SK-N-SH treated with all-trans-retinoic acid at 6 μM for 48 hours (cell line): ENCODE measurements at regions not wholly inside any gene's neighbourhood (a gene's known extent, or its start where the extent isn't known, plus 50 kb on each side); places are given as distances from the start of the nearest gene placed in this dataset.

Source experiments
- ARNTL ChIP-seq: fragments of 450-650 bp; formaldehyde crosslinking; IDR thresholded peaks from 2 replicates; pipeline ENCODE4 v1.5.0; 2020; ENCODE audit warnings: low read depth, mild to moderate bottlenecking, moderate library complexity, borderline replicate concordance
- ISL1 ChIP-seq: fragments of 250-450 bp; sonication (Bioruptor Pico); IDR thresholded peaks from 2 replicates; pipeline ENCODE4 v2.1.2; 2022; ENCODE audit warnings: mild to moderate bottlenecking, moderate library complexity
- OSR1 ChIP-seq: fragments of 250-450 bp; sonication (Bioruptor Pico); IDR thresholded peaks from 2 replicates; pipeline ENCODE4 v1.8.0; 2022; ENCODE audit warnings: moderate library complexity, mild to moderate bottlenecking, inconsistent platforms
- PPARA ChIP-seq: fragments of 250-450 bp; sonication (Bioruptor Pico); IDR thresholded peaks from 2 replicates; pipeline ENCODE4 v1.5.0; 2020; ENCODE audit warnings: mild to moderate bottlenecking, borderline replicate concordance
- RARB ChIP-seq: fragments of 250-450 bp; sonication (Bioruptor Pico); IDR thresholded peaks from 2 replicates; pipeline ENCODE4 v1.8.0; 2021; ENCODE audit warnings: mild to moderate bottlenecking, moderate library complexity
- SNAI2 ChIP-seq: fragments of 250-450 bp; sonication (Bioruptor Pico); IDR thresholded peaks from 2 replicates; pipeline ENCODE4 v1.5.0; 2020; ENCODE audit warnings: mild to moderate bottlenecking, moderate library complexity
- TOX ChIP-seq: fragments of 250-450 bp; sonication (Bioruptor Pico); IDR thresholded peaks from 2 replicates; pipeline ENCODE4 v1.8.0; 2021; ENCODE audit warnings: mild to moderate bottlenecking, moderate library complexity, borderline replicate concordance
- ZFP3 ChIP-seq: fragments of 250-450 bp; sonication (Bioruptor Pico); IDR thresholded peaks from 2 replicates; pipeline ENCODE4 v1.5.0; 2020; ENCODE audit warnings: mild to moderate bottlenecking, moderate library complexity
- ZFP30 ChIP-seq: fragments of 450-650 bp; formaldehyde crosslinking; IDR thresholded peaks from 2 replicates; pipeline ENCODE4 v1.5.0; 2022; ENCODE audit warnings: mild to moderate bottlenecking, moderate library complexity
- ZNF565 ChIP-seq: fragments of 450-650 bp; formaldehyde crosslinking; conservative IDR thresholded peaks from 2 replicates; pipeline ENCODE4 v1.5.0; 2020; ENCODE audit warnings: low read depth, mild to moderate bottlenecking, moderate library complexity
- ZNF70 ChIP-seq: fragments of 450-650 bp; formaldehyde crosslinking; IDR thresholded peaks from 2 replicates; pipeline ENCODE4 v1.5.0; 2020; ENCODE audit warnings: mild to moderate bottlenecking, moderate library complexity
- TF ChIP-seq, protein P1 (sequence below): fragments of 250-450 bp; sonication (Bioruptor Pico); IDR thresholded peaks from 2 replicates; pipeline ENCODE4 v1.8.0; 2020; ENCODE audit warnings: mild to moderate bottlenecking, moderate library complexity, borderline replicate concordance
- TF ChIP-seq, protein P2 (sequence below): fragments of 250-450 bp; sonication (Bioruptor Pico); IDR thresholded peaks from 2 replicates; pipeline ENCODE4 v1.5.1; 2020; ENCODE audit warnings: low read depth, mild to moderate bottlenecking, moderate library complexity

DNA sequence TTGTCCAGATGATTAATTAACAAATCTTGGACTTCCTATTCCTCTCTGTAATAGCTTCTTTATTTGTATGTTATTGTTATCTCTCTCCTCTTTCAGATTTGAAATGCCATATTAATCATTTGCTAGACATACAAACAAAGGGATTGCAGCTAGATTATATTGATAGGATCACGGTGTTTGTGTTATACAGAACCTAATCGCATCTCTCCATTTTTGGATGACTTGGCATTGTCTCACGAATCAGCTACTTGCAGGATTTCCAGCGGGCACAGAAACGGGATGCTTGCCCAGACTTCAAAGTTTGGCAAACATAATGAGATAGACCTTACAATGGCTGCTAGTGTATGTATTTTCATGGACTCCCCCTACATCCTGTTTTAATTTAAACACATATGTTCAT, 368.1 kb downstream of the TLE4 start:
- TF ChIP-seq ZFP30, result no peak
- no peak for TF ChIP-seq TOX (CRISPR knock-in tag)
- TF ChIP-seq SNAI2 (CRISPR knock-in tag), result no peak
- TF ChIP-seq, protein P1, sequence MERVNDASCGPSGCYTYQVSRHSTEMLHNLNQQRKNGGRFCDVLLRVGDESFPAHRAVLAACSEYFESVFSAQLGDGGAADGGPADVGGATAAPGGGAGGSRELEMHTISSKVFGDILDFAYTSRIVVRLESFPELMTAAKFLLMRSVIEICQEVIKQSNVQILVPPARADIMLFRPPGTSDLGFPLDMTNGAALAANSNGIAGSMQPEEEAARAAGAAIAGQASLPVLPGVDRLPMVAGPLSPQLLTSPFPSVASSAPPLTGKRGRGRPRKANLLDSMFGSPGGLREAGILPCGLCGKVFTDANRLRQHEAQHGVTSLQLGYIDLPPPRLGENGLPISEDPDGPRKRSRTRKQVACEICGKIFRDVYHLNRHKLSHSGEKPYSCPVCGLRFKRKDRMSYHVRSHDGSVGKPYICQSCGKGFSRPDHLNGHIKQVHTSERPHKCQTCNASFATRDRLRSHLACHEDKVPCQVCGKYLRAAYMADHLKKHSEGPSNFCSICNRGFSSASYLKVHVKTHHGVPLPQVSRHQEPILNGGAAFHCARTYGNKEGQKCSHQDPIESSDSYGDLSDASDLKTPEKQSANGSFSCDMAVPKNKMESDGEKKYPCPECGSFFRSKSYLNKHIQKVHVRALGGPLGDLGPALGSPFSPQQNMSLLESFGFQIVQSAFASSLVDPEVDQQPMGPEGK (CRISPR knock-in tag), result no peak
- no peak for TF ChIP-seq PPARA (CRISPR knock-in tag)
- TF ChIP-seq ZNF70 (CRISPR knock-in tag), result no peak
- no peak for TF ChIP-seq OSR1 (CRISPR knock-in tag)
- no peak for TF ChIP-seq RARB (CRISPR knock-in tag)
- no peak for TF ChIP-seq ARNTL (CRISPR knock-in tag)
- no peak for TF ChIP-seq ISL1 (CRISPR knock-in tag)
- TF ChIP-seq, protein P2, sequence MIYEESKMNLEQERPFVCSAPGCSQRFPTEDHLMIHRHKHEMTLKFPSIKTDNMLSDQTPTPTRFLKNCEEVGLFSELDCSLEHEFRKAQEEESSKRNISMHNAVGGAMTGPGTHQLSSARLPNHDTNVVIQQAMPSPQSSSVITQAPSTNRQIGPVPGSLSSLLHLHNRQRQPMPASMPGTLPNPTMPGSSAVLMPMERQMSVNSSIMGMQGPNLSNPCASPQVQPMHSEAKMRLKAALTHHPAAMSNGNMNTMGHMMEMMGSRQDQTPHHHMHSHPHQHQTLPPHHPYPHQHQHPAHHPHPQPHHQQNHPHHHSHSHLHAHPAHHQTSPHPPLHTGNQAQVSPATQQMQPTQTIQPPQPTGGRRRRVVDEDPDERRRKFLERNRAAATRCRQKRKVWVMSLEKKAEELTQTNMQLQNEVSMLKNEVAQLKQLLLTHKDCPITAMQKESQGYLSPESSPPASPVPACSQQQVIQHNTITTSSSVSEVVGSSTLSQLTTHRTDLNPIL (CRISPR knock-in tag), result no peak
- TF ChIP-seq ZFP3 (CRISPR knock-in tag), result no peak
- no peak for TF ChIP-seq ZNF565 (CRISPR knock-in tag)
